ENCODE measurements at regions not wholly inside any gene's neighbourhood (a gene's known extent, or its start where the extent isn't known, plus 50 kb on each side); places are given as distances from the start of the nearest gene placed in this dataset.

- no peak for TF ChIP-seq CTCF (IDR thresholded peaks at IDR 0.05)
- no peak for TF ChIP-seq POLR2A (IDR thresholded peaks at IDR 0.05)
Measured at GRCh38 chr6:3510617-3511016, 53.8 kb upstream of the SLC22A23 start.
